KMS-11 (cell line): ENCODE measurements at regions not wholly inside any gene's neighbourhood (a gene's known extent, or its start where the extent isn't known, plus 50 kb on each side); places are given as distances from the start of the nearest gene placed in this dataset.

ENCODE experiments used
- H2AFZ ChIP-seq: fragments of 200-600 bp; sonication (generic); 2 replicates; pipeline ENCODE4 v1.6.1; 2016; ENCODE audit warnings: antibody characterized with exemption, mixed run types, low read depth
- H3K27ac ChIP-seq: fragments of 200-600 bp; sonication (generic); 2 replicates; pipeline ENCODE4 v1.6.1; 2016; ENCODE audit warnings: mild to moderate bottlenecking, mixed run types
- H3K27me3 ChIP-seq: fragments of 200-600 bp; sonication (generic); 2 replicates; pipeline ENCODE4 v1.6.1; 2017; ENCODE audit warnings: mild to moderate bottlenecking, low read depth, mixed run types, moderate library complexity; ENCODE audit not compliant: insufficient read depth
- H3K36me3 ChIP-seq: fragments of 200-600 bp; sonication (generic); 2 replicates; pipeline ENCODE4 v1.6.1; 2017; ENCODE audit warnings: mild to moderate bottlenecking, mixed run types; ENCODE audit not compliant: insufficient read depth
- H3K4me1 ChIP-seq: fragments of 200-600 bp; sonication (generic); 2 replicates; pipeline ENCODE4 v1.6.1; 2016; ENCODE audit warnings: mild to moderate bottlenecking, low read depth, mixed run types; ENCODE audit not compliant: poor library complexity, severe bottlenecking
- H3K4me2 ChIP-seq: fragments of 200-600 bp; sonication (generic); 2 replicates; pipeline ENCODE4 v1.7.0; 2016; ENCODE audit warnings: mild to moderate bottlenecking, mixed run types
- H3K4me3 ChIP-seq: fragments of 200-600 bp; sonication (generic); IDR thresholded peaks from 2 replicates; pipeline ENCODE4 v1.6.1; 2017; ENCODE audit warnings: low read depth, low read length, mixed read lengths; ENCODE audit not compliant: insufficient read depth
- H3K79me2 ChIP-seq: fragments of 200-600 bp; sonication (generic); 2 replicates; pipeline ENCODE4 v1.6.1; 2016; ENCODE audit warnings: low read depth, mixed run types; ENCODE audit not compliant: insufficient read depth
- H3K9ac ChIP-seq: fragments of 200-600 bp; sonication (generic); 2 replicates; pipeline ENCODE4 v1.6.1; 2016; ENCODE audit warnings: mild to moderate bottlenecking, mixed run types
- H4K20me1 ChIP-seq: fragments of 200-600 bp; sonication (generic); 2 replicates; pipeline ENCODE4 v1.6.1; 2016; ENCODE audit warnings: mild to moderate bottlenecking, mixed run types; ENCODE audit not compliant: insufficient read depth
- CTCF ChIP-seq: fragments of 200-600 bp; sonication (generic); conservative IDR thresholded peaks from 2 replicates; pipeline ENCODE4 v1.6.1; 2017; ENCODE audit warnings: low read depth, mild to moderate bottlenecking, antibody characterized with exemption, low read length, moderate library complexity, mixed read lengths

GRCh38 chr6:147621263-147621662, 112.8 kb downstream of the SAMD5 start:
- no peak overlapping the region for H3K4me3 ChIP-seq
- H3K27me3 ChIP-seq, result no peaks in the 10 kb centered on the region
- TF ChIP-seq CTCF, result no peak
- no peak overlapping the region for H3K4me2 ChIP-seq
- H3K27ac ChIP-seq, result no peak overlapping the region
- H3K79me2 ChIP-seq, result no peaks in the 10 kb centered on the region
- H3K9ac ChIP-seq, result no peak overlapping the region
- H4K20me1 ChIP-seq, result no peaks in the 10 kb centered on the region
- H3K36me3 ChIP-seq, result no peaks in the 10 kb centered on the region
- no peaks in the 10 kb centered on the region for H3K4me1 ChIP-seq
- H2AFZ ChIP-seq, result no peak overlapping the region

GRCh38 chr6:147621961-147622360, 113.5 kb downstream of the SAMD5 start:
- no peaks in the 10 kb centered on the region for H4K20me1 ChIP-seq
- no peaks in the 10 kb centered on the region for H3K36me3 ChIP-seq
- no peaks in the 10 kb centered on the region for H3K27me3 ChIP-seq

GRCh38 chr6:147624946-147625515, 116.5 kb downstream of the SAMD5 start:
- no peak for TF ChIP-seq CTCF

More at GRCh38 chr6:147621961-147622360, 113.5 kb downstream of the SAMD5 start:
- H3K79me2 ChIP-seq, result no peaks in the 10 kb centered on the region
- no peak overlapping the region for H3K4me2 ChIP-seq
- no peak overlapping the region for H2AFZ ChIP-seq
- no peak overlapping the region for H3K9ac ChIP-seq
- TF ChIP-seq CTCF, result no peak
- no peak overlapping the region for H3K27ac ChIP-seq
- H3K4me3 ChIP-seq, result no peak overlapping the region
- H3K4me1 ChIP-seq, result no peaks in the 10 kb centered on the region

GRCh38 chr6:147625946-147626345, 117.5 kb downstream of the SAMD5 start:
- no peaks in the 10 kb centered on the region for H3K36me3 ChIP-seq
- TF ChIP-seq CTCF, result no peak

More at GRCh38 chr6:147624946-147625515, 116.5 kb downstream of the SAMD5 start:
- Histone ChIP-seq H2AFZ (no peak overlapping the region), H4K20me1 (no peaks in the 10 kb centered on the region), H3K27me3 (no peaks in the 10 kb centered on the region), H3K79me2 (no peaks in the 10 kb centered on the region), H3K4me2 (no peak overlapping the region), H3K27ac (no peak overlapping the region), H3K4me3 (no peak overlapping the region), H3K36me3 (no peaks in the 10 kb centered on the region), H3K4me1 (no peaks in the 10 kb centered on the region), H3K9ac (no peak overlapping the region)

More at GRCh38 chr6:147625946-147626345, 117.5 kb downstream of the SAMD5 start:
- Histone ChIP-seq H2AFZ (no peak overlapping the region), H3K4me2 (no peak overlapping the region), H3K27ac (no peak overlapping the region), H3K4me1 (no peaks in the 10 kb centered on the region), H3K4me3 (no peak overlapping the region), H3K79me2 (no peaks in the 10 kb centered on the region), H3K9ac (no peak overlapping the region), H4K20me1 (no peaks in the 10 kb centered on the region), H3K27me3 (no peaks in the 10 kb centered on the region)
